ENCODE measurements at regions not wholly inside any gene's neighbourhood (a gene's known extent, or its start where the extent isn't known, plus 50 kb on each side); places are given as distances from the start of the nearest gene placed in this dataset.

DNA sequence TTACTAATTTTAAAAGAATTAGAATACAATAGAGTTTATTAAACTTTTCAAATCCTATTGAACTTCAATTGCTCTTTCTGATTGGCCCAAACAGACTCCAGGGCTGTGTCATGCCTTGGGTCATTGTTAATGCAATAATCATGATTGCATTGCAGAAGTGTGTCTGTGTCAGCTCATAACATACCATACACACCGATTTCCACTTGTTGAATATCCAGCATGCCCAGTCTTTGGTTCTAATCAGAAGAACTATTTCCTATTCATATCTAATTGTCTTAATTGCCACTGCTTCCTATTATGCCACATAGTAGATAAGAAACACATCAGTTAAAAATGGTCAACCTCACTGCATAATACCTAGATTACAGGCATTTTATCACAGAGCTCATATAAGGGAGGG, 106.1 kb upstream of the JAG1 start:
- 33% methylated on average over 1 of the region's 1 CpG for WGBS (ENCODE audit: low lambda C conversion rate)
- Histone ChIP-seq H3K79me2 (ENCODE audit: insufficient read depth) (no peaks in the 10 kb centered on the region), H2AFZ (ENCODE audit: low read depth) (no peak overlapping the region), H3K9me3 (no peaks in the 10 kb centered on the region), H3K4me2 (no peak overlapping the region), H3K27me3 (ENCODE audit: insufficient read depth) (no peaks in the 10 kb centered on the region), H3K27ac (ENCODE audit: low read depth in 2 of 2, low read length in 1 of 2) (no peak overlapping the region), H4K20me1 (ENCODE audit: insufficient read depth) (no peaks in the 10 kb centered on the region), H3K9me2 (no peaks in the 10 kb centered on the region), H3K4me1 (ENCODE audit: control insufficient read depth in 1 of 2, insufficient read depth in 2 of 2, low read depth in 1 of 2, low read length in 1 of 2) (no peaks in the 10 kb centered on the region; a peak in 1 of 4 replicates), H3F3A (replicated peaks; ENCODE audit: insufficient read depth) (no peaks in the 10 kb centered on the region), H3K36me3 (replicated peaks in 1 of 2; ENCODE audit: control insufficient read depth in 1 of 2, insufficient read depth in 2 of 2, low read length in 1 of 2) (no peaks in the 10 kb centered on the region), H3K4me3 (ENCODE audit: low read depth in 2 of 2, low read length in 1 of 2) (no peak overlapping the region), H3K9ac (no peak overlapping the region)
- no peak for TF ChIP-seq MXI1 (IDR thresholded peaks at IDR 0.05; ENCODE audit: low read depth, low read length)
- no peak for TF ChIP-seq SMC3 (IDR thresholded peaks at IDR 0.05; ENCODE audit: low read depth, low read length)
- TF ChIP-seq GATA2 (CRISPR knock-in tag; IDR thresholded peaks at IDR 0.05), result no peak
- no peak for TF ChIP-seq EZH2phosphoT487 (IDR thresholded peaks at IDR 0.05; ENCODE audit: borderline replicate concordance, low read depth)
- TF ChIP-seq MEF2A (IDR thresholded peaks at IDR 0.05; ENCODE audit: borderline replicate concordance, low read depth), result no peak
- TF ChIP-seq, protein P1, sequence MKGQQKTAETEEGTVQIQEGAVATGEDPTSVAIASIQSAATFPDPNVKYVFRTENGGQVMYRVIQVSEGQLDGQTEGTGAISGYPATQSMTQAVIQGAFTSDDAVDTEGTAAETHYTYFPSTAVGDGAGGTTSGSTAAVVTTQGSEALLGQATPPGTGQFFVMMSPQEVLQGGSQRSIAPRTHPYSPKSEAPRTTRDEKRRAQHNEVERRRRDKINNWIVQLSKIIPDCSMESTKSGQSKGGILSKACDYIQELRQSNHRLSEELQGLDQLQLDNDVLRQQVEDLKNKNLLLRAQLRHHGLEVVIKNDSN (IDR thresholded peaks at IDR 0.05; ENCODE audit: borderline replicate concordance, low read depth), result no peak
- TF ChIP-seq, protein P2, sequence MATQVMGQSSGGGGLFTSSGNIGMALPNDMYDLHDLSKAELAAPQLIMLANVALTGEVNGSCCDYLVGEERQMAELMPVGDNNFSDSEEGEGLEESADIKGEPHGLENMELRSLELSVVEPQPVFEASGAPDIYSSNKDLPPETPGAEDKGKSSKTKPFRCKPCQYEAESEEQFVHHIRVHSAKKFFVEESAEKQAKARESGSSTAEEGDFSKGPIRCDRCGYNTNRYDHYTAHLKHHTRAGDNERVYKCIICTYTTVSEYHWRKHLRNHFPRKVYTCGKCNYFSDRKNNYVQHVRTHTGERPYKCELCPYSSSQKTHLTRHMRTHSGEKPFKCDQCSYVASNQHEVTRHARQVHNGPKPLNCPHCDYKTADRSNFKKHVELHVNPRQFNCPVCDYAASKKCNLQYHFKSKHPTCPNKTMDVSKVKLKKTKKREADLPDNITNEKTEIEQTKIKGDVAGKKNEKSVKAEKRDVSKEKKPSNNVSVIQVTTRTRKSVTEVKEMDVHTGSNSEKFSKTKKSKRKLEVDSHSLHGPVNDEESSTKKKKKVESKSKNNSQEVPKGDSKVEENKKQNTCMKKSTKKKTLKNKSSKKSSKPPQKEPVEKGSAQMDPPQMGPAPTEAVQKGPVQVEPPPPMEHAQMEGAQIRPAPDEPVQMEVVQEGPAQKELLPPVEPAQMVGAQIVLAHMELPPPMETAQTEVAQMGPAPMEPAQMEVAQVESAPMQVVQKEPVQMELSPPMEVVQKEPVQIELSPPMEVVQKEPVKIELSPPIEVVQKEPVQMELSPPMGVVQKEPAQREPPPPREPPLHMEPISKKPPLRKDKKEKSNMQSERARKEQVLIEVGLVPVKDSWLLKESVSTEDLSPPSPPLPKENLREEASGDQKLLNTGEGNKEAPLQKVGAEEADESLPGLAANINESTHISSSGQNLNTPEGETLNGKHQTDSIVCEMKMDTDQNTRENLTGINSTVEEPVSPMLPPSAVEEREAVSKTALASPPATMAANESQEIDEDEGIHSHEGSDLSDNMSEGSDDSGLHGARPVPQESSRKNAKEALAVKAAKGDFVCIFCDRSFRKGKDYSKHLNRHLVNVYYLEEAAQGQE (IDR thresholded peaks at IDR 0.05; ENCODE audit: low read depth, low read length), result no peak
- TF ChIP-seq, protein P3, sequence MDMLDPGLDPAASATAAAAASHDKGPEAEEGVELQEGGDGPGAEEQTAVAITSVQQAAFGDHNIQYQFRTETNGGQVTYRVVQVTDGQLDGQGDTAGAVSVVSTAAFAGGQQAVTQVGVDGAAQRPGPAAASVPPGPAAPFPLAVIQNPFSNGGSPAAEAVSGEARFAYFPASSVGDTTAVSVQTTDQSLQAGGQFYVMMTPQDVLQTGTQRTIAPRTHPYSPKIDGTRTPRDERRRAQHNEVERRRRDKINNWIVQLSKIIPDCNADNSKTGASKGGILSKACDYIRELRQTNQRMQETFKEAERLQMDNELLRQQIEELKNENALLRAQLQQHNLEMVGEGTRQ (IDR thresholded peaks at IDR 0.05; ENCODE audit: borderline replicate concordance, low read depth, low read length), result no peak
- TF ChIP-seq, protein P4, sequence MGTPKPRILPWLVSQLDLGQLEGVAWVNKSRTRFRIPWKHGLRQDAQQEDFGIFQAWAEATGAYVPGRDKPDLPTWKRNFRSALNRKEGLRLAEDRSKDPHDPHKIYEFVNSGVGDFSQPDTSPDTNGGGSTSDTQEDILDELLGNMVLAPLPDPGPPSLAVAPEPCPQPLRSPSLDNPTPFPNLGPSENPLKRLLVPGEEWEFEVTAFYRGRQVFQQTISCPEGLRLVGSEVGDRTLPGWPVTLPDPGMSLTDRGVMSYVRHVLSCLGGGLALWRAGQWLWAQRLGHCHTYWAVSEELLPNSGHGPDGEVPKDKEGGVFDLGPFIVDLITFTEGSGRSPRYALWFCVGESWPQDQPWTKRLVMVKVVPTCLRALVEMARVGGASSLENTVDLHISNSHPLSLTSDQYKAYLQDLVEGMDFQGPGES (IDR thresholded peaks at IDR 0.05; ENCODE audit: low read depth, low read length), result no peak
- TF ChIP-seq POLR2AphosphoS5 (IDR thresholded peaks at IDR 0.05; ENCODE audit: low read depth, low read length), result no peak
- no peak for TF ChIP-seq EP300 (IDR thresholded peaks at IDR 0.05; ENCODE audit: borderline replicate concordance in 1 of 2, low read depth in 1 of 2, low read length in 1 of 2)
- TF ChIP-seq, protein P5, sequence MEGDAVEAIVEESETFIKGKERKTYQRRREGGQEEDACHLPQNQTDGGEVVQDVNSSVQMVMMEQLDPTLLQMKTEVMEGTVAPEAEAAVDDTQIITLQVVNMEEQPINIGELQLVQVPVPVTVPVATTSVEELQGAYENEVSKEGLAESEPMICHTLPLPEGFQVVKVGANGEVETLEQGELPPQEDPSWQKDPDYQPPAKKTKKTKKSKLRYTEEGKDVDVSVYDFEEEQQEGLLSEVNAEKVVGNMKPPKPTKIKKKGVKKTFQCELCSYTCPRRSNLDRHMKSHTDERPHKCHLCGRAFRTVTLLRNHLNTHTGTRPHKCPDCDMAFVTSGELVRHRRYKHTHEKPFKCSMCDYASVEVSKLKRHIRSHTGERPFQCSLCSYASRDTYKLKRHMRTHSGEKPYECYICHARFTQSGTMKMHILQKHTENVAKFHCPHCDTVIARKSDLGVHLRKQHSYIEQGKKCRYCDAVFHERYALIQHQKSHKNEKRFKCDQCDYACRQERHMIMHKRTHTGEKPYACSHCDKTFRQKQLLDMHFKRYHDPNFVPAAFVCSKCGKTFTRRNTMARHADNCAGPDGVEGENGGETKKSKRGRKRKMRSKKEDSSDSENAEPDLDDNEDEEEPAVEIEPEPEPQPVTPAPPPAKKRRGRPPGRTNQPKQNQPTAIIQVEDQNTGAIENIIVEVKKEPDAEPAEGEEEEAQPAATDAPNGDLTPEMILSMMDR (IDR thresholded peaks at IDR 0.05), result no peak
- TF ChIP-seq RFX5 (IDR thresholded peaks at IDR 0.05; ENCODE audit: low read length), result no peak
- TF ChIP-seq FOXJ3 (CRISPR knock-in tag; IDR thresholded peaks at IDR 0.05), result no peak
- TF ChIP-seq, protein P6, sequence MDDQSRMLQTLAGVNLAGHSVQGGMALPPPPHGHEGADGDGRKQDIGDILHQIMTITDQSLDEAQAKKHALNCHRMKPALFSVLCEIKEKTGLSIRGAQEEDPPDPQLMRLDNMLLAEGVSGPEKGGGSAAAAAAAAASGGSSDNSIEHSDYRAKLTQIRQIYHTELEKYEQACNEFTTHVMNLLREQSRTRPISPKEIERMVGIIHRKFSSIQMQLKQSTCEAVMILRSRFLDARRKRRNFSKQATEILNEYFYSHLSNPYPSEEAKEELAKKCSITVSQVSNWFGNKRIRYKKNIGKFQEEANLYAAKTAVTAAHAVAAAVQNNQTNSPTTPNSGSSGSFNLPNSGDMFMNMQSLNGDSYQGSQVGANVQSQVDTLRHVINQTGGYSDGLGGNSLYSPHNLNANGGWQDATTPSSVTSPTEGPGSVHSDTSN (IDR thresholded peaks at IDR 0.05), result no peak
- no peak for TF ChIP-seq CHD2 (IDR thresholded peaks at IDR 0.05; ENCODE audit: low read length, partially characterized antibody)
- no peak for TF ChIP-seq RAD21 (IDR thresholded peaks at IDR 0.05; ENCODE audit: low read length)
- no peak for TF ChIP-seq YY1 (IDR thresholded peaks at IDR 0.05; ENCODE audit: low read depth)
- ChIA-PET CTCF (no interaction called here), POLR2A (no interaction called here)
- no peak for DNase-seq
